ENCODE measurements at regions not wholly inside any gene's neighbourhood (a gene's known extent, or its start where the extent isn't known, plus 50 kb on each side); places are given as distances from the start of the nearest gene placed in this dataset.

DNA sequence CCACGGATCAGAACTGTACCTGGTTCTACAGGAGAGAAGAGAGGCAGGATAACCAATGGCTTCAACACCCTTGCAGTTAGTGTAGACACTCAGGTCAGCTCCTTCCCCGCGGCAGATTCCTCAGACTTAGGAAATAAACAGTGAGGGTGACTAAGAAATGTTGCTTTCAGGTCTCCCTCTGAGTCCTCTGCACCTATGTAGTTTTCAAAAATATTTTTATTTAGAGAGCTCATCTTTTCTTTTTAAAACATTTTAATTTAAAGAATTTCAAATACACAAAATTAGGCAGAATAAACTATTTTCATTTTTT, 195.2 kb downstream of the KLF12 start:
- Histone ChIP-seq H3K36me3 (no peaks in the 10 kb centered on the region), H3K9me3 (no peaks in the 10 kb centered on the region), H3K9ac (ENCODE audit: low read depth in 2 of 2, low read length in 2 of 2) (no peak overlapping the region), H3K27ac (no peak overlapping the region), H3K4me3 (no peak overlapping the region), H3K4me1 (no peaks in the 10 kb centered on the region), H3K27me3 (no peaks in the 10 kb centered on the region)
- intact Hi-C loops (cut with DNase I): no loop called here
- no peak for DNase-seq
- TF ChIP-seq, protein P1, sequence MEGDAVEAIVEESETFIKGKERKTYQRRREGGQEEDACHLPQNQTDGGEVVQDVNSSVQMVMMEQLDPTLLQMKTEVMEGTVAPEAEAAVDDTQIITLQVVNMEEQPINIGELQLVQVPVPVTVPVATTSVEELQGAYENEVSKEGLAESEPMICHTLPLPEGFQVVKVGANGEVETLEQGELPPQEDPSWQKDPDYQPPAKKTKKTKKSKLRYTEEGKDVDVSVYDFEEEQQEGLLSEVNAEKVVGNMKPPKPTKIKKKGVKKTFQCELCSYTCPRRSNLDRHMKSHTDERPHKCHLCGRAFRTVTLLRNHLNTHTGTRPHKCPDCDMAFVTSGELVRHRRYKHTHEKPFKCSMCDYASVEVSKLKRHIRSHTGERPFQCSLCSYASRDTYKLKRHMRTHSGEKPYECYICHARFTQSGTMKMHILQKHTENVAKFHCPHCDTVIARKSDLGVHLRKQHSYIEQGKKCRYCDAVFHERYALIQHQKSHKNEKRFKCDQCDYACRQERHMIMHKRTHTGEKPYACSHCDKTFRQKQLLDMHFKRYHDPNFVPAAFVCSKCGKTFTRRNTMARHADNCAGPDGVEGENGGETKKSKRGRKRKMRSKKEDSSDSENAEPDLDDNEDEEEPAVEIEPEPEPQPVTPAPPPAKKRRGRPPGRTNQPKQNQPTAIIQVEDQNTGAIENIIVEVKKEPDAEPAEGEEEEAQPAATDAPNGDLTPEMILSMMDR (IDR thresholded peaks at IDR 0.05): no peak

DNA sequence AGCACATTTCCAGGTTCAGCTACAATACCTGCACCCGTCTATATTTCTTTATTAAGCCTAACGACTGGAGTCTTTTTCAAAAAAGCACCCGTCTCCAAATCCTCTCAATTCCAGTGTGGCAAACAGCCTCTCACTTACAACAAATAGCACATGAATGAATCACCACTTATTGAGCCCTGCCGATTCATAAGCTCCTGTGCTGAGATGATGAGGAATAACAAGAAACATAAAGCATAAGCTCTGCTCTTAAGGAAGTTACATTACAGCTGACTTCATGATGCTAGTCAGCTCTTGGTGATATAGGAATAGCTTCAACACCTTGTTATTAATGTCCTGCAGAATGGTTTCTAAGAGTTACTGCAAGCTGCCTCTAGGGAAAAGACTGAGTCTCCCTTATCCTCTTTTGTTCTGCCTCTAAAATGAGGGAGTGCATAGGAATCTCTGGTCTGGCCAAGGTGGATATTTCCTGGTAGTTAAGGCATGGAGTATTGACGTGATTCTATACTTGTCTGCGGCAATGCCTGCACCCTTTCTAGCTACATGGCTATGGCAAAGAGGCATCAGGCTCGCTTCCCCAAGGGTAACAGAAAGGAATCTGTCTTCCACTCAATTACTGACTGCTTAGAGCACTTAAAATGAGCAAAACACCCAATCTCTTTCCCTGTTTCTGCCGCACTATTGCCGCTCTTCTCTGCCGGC, 195.7 kb downstream of the KLF12 start:
- Histone ChIP-seq H3K4me1 (no peaks in the 10 kb centered on the region), H3K36me3 (no peaks in the 10 kb centered on the region), H3K27ac (no peak overlapping the region), H3K9me3 (no peaks in the 10 kb centered on the region), H3K4me3 (no peak overlapping the region), H3K9ac (ENCODE audit: low read depth in 2 of 2, low read length in 2 of 2) (no peak overlapping the region), H3K27me3 (no peaks in the 10 kb centered on the region)
- no peak for DNase-seq
- intact Hi-C loops (cut with DNase I): no loop called here
- TF ChIP-seq, protein P1 (IDR thresholded peaks at IDR 0.05): no peak

DNA sequence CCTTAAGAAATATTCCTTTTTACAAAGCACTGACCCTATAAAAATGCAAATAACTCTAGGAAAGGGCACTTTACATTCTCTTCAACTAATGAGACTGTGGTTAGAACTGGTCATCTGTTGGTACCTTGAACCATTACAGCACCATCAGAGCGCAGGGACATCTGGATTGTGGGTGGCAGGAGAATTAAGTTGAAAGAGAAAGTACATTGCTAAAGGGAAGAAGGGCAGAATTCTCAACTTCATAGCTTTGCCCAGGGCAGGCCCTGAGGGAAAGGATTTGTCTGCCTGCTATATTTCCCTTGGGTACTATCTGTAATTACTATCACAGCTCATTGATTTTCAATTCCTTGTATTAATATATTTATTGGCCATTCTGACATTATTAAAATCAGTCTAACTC, 196.8 kb downstream of the KLF12 start:
- Histone ChIP-seq H3K27ac (no peak overlapping the region), H3K9ac (ENCODE audit: low read depth in 2 of 2, low read length in 2 of 2) (no peak overlapping the region), H3K36me3 (no peaks in the 10 kb centered on the region), H3K4me3 (no peak overlapping the region), H3K27me3 (no peaks in the 10 kb centered on the region), H3K4me1 (no peaks in the 10 kb centered on the region), H3K9me3 (no peaks in the 10 kb centered on the region)
- DNase-seq: no peak
- TF ChIP-seq, protein P1 (IDR thresholded peaks at IDR 0.05): no peak
- intact Hi-C loops (cut with DNase I): no loop called here

DNA sequence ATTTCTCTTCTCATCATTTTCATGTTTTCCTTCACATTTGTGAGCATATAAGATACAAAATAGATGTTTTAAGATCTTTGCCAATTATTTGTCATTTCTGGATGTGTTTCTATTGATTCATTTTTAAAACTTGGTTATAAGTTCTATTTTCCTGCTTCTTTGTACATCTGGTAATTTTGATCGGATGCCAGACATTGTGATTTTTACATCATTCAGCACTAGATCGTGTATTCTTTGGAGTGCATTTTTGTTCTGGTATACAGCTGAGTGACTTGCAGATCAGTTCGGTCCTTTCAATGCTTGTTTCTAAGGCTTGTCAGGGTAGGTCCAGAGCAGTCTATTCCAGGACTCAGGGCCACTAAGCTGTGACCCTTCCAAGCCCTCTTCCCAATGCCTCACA, 198.2 kb downstream of the KLF12 start:
- Histone ChIP-seq H3K27me3 (no peaks in the 10 kb centered on the region), H3K4me3 (no peak overlapping the region)
- intact Hi-C loops (cut with DNase I): no loop called here

DNA sequence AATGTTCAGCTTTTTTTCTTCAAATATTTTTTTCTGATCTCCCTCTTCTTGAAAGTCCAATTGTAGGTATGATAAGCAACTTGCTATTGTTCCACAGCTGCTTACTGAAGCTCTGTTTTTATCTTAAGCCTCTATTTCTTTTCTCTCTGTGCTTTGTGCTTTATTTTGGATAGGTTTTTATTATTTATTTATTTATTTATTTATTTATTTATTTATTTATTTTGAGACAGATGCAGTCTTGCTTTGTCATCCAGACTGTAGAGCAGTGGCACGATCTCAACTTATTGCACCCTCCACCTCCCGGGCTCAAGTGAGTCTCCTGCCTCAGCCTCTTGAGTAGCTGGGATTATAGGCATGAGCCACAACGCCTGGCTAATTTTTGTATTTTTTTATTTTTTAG, 199.4 kb downstream of the KLF12 start:
- Histone ChIP-seq H3K9ac (ENCODE audit: low read depth in 2 of 2, low read length in 2 of 2) (no peak overlapping the region), H3K4me3 (no peak overlapping the region), H3K27ac (no peak overlapping the region), H3K36me3 (no peaks in the 10 kb centered on the region), H3K4me1 (no peaks in the 10 kb centered on the region), H3K9me3 (no peaks in the 10 kb centered on the region), H3K27me3 (no peaks in the 10 kb centered on the region)
- TF ChIP-seq, protein P1 (IDR thresholded peaks at IDR 0.05): no peak
- intact Hi-C loops (cut with DNase I): no loop called here
- DNase-seq: no peak

More for the DNA sequence above, 198.2 kb downstream of the KLF12 start:
- no peaks in the 10 kb centered on the region for H3K4me1 ChIP-seq
- DNase-seq: no peak
- H3K9ac ChIP-seq (ENCODE audit: low read depth in 2 of 2, low read length in 2 of 2): no peak overlapping the region
- H3K27ac ChIP-seq: no peak overlapping the region
- no peaks in the 10 kb centered on the region for H3K36me3 ChIP-seq
- TF ChIP-seq, protein P1 (IDR thresholded peaks at IDR 0.05): no peak
- no peaks in the 10 kb centered on the region for H3K9me3 ChIP-seq

Measured in colonic mucosa (tissue), 4 donors.